Mucosa of stomach (tissue), 1 donor: ENCODE measurements at regions not wholly inside any gene's neighbourhood (a gene's known extent, or its start where the extent isn't known, plus 50 kb on each side); places are given as distances from the start of the nearest gene placed in this dataset.

Experiments used
- H3K27me3 ChIP-seq: one replicate; pipeline ENCODE4 v1.7.0; 2013; ENCODE audit warnings: mild to moderate bottlenecking, low read length; ENCODE audit not compliant: control insufficient read depth, insufficient read depth
- H3K36me3 ChIP-seq: one replicate; pipeline ENCODE4 v1.7.0; 2013; ENCODE audit warnings: low read length; ENCODE audit not compliant: control insufficient read depth, insufficient read depth
- H3K4me1 ChIP-seq: one replicate; pipeline ENCODE4 v1.7.0; 2013; ENCODE audit warnings: mild to moderate bottlenecking, low read length; ENCODE audit not compliant: control insufficient read depth, insufficient read depth
- H3K4me3 ChIP-seq: one replicate; pipeline ENCODE4 v1.7.0; 2013; ENCODE audit warnings: low read length
- H3K9ac ChIP-seq: one replicate; pipeline ENCODE4 v1.7.0; 2013; ENCODE audit warnings: mild to moderate bottlenecking, low read length, moderate library complexity
- H3K9me3 ChIP-seq: one replicate; pipeline ENCODE4 v1.7.0; 2013; ENCODE audit warnings: mild to moderate bottlenecking, low read length, moderate library complexity; ENCODE audit not compliant: control insufficient read depth
- donor health status: Pancreatic carcinoma.

DNA sequence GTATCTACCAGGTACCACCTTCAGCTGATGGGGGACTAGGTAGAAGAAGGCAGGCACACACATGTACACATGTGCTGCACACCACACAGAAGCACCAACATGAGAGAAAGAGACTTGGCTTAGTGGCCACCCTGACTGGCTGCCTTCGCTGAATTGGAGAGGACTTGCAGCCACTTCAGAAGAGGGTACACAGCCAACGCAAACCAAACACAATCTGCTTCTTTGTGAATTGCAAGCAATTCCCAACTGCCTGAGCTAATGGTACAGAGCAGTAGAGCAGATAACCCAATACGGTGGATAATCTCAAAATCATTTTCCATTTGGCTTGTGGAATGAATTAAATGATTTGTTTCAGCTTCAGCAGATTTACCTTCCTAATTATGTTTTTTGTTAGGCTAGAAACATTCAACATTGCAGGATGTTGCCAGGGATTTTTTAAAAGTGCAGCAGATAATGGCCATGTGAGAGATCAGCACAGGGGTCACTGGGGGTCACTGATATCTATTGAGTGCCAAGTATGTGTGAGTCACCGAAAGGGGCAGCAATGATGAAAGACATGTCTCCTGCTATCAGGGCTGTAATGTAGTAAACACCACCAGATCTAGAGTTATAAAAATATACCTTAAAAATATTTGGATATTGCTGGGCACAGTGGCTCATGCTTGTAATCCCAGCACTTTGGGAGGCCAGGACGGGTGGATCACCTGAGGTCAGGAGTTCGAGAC is 652.6 kb downstream of the BCL11A start:
- H3K4me3 ChIP-seq = no peak overlapping the region
- H3K9me3 ChIP-seq = no peaks in the 10 kb centered on the region
- no peaks in the 10 kb centered on the region for H3K36me3 ChIP-seq
- no peak overlapping the region for H3K9ac ChIP-seq
- no peaks in the 10 kb centered on the region for H3K4me1 ChIP-seq
- no peaks in the 10 kb centered on the region for H3K27me3 ChIP-seq

DNA sequence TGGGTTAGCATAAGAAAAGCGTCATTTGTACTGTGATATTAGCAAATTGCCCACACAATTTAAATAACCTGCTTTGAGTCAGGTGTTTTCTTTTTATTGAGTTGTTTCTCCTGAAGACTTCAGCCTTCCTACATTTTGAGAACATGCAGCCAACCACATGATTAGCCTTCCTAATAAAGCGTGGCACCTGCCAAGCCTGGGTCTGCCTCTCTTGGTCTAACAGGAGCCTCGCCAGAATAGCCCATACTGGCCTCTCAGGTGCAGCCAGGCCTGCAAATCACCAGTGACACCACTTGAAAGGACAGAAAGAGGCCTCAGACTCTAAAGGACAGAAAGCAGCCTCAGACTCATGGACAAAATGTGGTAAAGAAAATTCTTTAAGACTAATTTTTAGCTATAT is 653.8 kb downstream of the BCL11A start:
- H3K4me3 ChIP-seq = no peak overlapping the region
- no peaks in the 10 kb centered on the region for H3K27me3 ChIP-seq
- H3K4me1 ChIP-seq = no peaks in the 10 kb centered on the region
- H3K9me3 ChIP-seq = no peaks in the 10 kb centered on the region
- no peak overlapping the region for H3K9ac ChIP-seq
- no peaks in the 10 kb centered on the region for H3K36me3 ChIP-seq

DNA sequence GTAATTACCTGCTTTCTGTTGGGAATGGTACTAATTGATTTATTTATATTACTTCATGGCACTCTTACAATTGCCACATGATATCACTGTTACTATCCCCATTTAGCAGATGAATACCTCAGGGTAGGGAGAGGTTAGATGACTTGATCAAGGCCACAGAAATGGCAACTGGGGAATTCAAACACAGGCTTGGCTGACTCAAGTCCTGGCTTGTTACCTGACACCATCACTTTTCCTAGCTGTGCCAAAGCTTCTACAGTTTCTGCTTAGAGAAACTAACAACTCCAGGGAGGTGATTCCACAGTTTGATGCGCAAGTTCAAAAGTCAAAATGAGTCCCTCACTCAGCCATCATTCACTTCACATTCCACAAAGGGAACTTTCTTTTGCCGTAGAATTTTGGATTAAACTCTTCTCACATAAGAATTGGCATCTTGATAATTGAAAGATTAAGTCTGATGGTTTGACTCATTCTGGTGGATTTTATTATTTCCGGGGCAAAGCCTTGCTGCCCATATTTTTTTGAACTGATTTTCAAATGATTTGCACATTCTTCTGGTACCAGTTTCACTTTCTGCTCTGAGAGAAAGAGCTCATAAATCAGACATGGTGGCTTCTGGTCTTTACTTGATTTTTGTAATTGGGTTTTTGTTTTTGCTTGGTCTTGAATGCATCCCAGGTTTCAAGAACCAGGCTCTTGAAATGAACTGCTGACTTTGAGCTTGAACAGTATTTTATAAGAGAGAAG is 656.8 kb downstream of the BCL11A start:
- Histone ChIP-seq H3K9ac (no peak overlapping the region), H3K36me3 (no peaks in the 10 kb centered on the region), H3K4me3 (no peak overlapping the region), H3K27me3 (no peaks in the 10 kb centered on the region), H3K9me3 (no peaks in the 10 kb centered on the region), H3K4me1 (no peaks in the 10 kb centered on the region)

DNA sequence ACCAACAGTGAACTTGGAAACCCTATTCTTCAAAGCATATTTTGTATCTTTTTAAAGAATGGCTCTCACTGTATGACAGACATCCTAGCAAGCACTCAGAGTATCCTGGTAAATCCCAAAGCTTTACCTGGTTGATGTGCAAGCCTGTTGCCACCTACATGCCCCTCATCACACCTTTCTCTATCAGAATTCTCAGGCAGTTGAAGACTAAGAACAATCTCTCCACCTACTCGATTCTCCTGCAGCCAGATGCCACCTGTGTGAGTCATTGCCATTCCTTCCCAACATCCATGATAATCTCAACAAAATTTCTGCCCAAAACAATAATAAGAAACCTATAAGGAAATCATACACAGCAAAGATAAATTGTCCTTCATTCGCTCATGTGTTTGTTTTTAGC is 659.8 kb downstream of the BCL11A start:
- Histone ChIP-seq H3K9ac (no peak overlapping the region), H3K9me3 (no peaks in the 10 kb centered on the region), H3K36me3 (no peaks in the 10 kb centered on the region), H3K4me3 (no peak overlapping the region), H3K4me1 (no peaks in the 10 kb centered on the region), H3K27me3 (no peaks in the 10 kb centered on the region)

DNA sequence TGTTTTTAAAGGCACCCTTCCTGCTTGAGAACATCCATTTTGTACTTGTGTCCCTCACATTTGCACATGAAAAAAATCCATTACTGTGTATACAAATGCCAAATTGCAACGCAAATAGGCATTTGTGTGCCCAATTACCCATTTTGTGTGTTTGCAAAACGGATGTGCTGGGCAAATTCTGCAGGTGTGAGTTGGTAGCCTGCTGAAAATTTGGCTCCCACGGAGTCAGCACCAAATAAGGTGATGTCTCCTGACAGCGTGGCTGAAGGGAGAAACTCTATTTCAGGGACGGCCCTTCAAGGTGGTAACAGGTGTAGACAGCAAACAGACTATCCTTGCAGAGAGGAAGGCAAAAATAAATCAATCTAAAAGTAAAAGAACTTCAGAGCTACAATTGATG is 661.1 kb downstream of the BCL11A start:
- H3K27me3 ChIP-seq = no peaks in the 10 kb centered on the region
- no peaks in the 10 kb centered on the region for H3K9me3 ChIP-seq
- no peak overlapping the region for H3K9ac ChIP-seq
- no peaks in the 10 kb centered on the region for H3K4me1 ChIP-seq
- no peaks in the 10 kb centered on the region for H3K36me3 ChIP-seq
- no peak overlapping the region for H3K4me3 ChIP-seq

DNA sequence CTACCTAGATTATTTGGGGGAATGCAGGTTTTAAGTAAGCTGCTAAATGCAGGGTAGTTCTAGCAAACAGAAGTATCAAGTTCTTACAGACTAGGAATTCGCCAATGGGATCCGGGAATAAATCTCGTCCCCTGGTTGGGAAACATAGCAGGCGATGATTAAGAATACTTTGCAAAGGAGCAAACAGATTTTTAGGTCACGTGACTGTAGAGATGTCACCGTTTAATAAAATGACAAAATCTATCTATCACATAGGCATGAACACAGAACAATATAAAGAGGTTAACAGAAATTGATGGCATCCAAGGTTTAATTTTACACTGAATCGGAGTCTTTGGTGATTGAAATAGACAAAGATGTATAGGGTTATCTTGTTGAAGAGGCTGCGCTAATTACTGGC is 664.1 kb downstream of the BCL11A start:
- Histone ChIP-seq H3K4me1 (peaks cover 4% of the 10 kb centered on the region), H3K9me3 (no peaks in the 10 kb centered on the region), H3K36me3 (no peaks in the 10 kb centered on the region), H3K9ac (no peak overlapping the region), H3K27me3 (no peaks in the 10 kb centered on the region), H3K4me3 (no peak overlapping the region)

DNA sequence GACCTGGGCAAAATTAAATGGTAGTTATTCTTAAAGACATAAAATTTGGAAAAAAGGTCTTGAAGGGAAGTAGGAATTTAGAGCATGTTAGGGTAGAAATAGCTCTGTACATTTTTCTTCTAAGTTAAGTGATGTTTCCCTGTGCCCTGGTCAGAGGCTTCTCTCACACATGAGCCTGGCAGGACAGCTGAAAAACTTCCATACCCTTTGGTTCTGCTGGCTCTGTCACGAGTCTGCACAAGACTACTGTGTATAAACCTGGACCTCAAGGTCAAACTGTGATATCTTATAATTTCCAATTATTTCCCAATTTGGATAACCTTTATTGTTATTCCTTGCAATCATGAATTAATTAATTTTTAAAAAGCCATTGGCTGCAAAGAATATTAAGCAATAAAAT is 664.7 kb downstream of the BCL11A start:
- H3K9me3 ChIP-seq = no peaks in the 10 kb centered on the region
- H3K9ac ChIP-seq = no peak overlapping the region
- no peak overlapping the region for H3K4me3 ChIP-seq
- no peaks in the 10 kb centered on the region for H3K27me3 ChIP-seq
- peaks cover 4% of the 10 kb centered on the region for H3K4me1 ChIP-seq
- H3K36me3 ChIP-seq = no peaks in the 10 kb centered on the region

DNA sequence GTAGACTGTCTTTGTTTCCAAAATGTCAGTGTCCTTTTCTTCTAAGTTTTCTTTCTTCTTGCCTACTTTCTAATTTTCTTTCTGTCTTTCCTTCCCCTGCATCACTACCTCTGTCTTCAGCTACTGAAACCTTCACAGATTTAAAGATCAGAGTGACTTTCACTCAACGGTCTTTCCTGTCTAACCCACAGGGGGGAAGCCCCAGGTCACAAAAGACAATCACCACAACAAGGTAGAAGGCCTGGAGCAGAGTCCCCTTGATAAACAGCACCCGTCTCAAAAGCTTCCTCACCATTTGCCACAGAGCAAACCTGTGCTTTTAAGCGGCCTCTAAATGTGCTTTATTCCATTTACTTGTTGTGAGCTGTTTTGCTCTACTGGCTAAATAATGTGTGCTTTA is 665.4 kb downstream of the BCL11A start:
- Histone ChIP-seq H3K4me1 (peaks cover 4% of the 10 kb centered on the region), H3K9me3 (no peaks in the 10 kb centered on the region), H3K27me3 (no peaks in the 10 kb centered on the region), H3K36me3 (no peaks in the 10 kb centered on the region), H3K4me3 (no peak overlapping the region), H3K9ac (no peak overlapping the region)

DNA sequence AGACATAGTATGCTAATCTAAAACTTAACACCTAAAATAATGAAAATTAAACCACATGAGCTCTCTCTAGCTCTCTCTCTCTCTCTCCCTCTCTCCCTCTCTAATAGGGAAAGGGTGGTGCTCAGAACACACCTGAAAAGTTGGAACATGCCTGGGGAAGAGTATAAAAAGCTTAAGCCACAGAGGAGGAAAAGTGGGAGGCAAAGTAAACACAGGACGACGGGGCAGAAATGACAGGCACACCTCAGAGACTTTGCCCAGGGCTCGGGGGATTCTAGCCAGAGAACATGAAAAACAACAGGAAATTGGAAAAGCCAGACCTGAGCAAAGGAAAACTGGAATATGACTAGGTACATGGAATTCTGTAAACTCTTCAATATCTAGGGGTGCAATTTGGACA is 666.1 kb downstream of the BCL11A start:
- Histone ChIP-seq H3K36me3 (no peaks in the 10 kb centered on the region), H3K27me3 (no peaks in the 10 kb centered on the region), H3K9ac (no peak overlapping the region), H3K4me3 (no peak overlapping the region), H3K4me1 (peaks cover 4% of the 10 kb centered on the region), H3K9me3 (no peaks in the 10 kb centered on the region)

DNA sequence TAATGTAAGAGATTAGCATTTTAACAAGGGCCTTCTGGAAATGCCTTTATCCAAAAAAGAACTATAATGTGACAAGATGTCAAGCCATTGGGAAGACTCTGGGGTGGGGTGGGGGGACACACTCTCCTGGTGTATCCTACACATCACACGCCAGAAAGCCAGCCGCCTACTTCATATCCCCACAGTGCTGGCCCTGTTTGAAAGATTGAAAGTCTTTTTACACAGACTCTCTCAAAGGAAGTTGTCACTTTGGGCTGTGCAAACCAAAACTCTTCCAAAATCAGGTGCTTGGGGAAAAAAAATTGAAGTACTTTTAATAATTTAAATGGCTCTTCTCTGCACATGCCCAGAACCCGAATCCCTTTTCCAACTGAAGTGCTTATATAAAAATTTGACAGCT is 666.7 kb downstream of the BCL11A start:
- Histone ChIP-seq H3K27me3 (no peaks in the 10 kb centered on the region), H3K4me1 (peaks cover 4% of the 10 kb centered on the region), H3K9me3 (no peaks in the 10 kb centered on the region), H3K36me3 (no peaks in the 10 kb centered on the region), H3K4me3 (no peak overlapping the region), H3K9ac (no peak overlapping the region)

DNA sequence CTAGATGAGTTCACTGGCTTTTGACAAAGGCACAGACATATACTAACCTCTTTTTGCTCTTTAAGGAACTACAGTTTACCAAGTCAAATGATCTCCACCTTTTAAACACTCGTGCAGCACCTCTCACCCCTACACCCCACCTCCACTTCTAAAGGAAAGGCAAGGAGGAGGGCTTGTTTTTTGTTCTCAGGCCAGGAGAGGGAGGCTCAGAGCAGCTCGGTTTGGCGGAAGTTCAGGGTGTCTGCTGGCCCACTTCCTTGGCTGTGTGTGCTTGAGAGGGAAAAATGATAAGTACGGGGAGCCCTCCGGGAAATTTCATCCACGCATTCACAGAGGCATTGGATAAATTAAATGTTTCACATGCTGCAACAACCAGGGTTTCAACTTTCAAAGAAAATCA is 667.9 kb downstream of the BCL11A start:
- Histone ChIP-seq H3K9me3 (no peaks in the 10 kb centered on the region), H3K4me1 (peaks cover 4% of the 10 kb centered on the region), H3K36me3 (no peaks in the 10 kb centered on the region), H3K4me3 (no peak overlapping the region), H3K27me3 (no peaks in the 10 kb centered on the region), H3K9ac (no peak overlapping the region)

DNA sequence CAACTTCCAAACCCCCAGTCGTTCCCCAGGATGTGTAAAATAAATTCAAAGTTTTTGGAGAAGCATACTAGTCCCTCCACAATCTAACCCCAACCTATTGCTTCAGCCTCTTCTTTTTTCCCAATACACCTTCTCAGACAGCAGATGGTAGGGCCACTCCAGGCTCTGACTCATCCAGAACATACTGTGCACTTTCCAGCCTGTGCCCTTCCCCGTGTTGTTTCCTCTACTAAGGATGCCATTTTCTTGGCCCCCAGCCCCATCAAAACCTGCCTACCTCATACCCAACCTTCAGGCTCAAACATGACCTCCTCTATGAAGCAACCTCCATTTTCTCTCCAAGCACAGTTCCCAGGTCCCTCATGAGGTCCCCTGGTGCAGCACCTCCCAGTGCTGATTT is 669.3 kb downstream of the BCL11A start:
- Histone ChIP-seq H3K4me3 (no peak overlapping the region), H3K36me3 (no peaks in the 10 kb centered on the region), H3K4me1 (peaks cover 4% of the 10 kb centered on the region), H3K9me3 (no peaks in the 10 kb centered on the region), H3K27me3 (no peaks in the 10 kb centered on the region), H3K9ac (no peak overlapping the region)
